NCI-H1048 (cell line): ENCODE measurements at regions not wholly inside any gene's neighbourhood (a gene's known extent, or its start where the extent isn't known, plus 50 kb on each side); places are given as distances from the start of the nearest gene placed in this dataset.

ENCODE experiments used
- DNase-seq: peaks from one replicate; lab custom pipeline; 2025; lab: John Stamatoyannopoulos, UW

- no peak for DNase-seq
Observed at GRCh38 chr2:103103678-103104077, 341.8 kb downstream of the TMEM182 start.

- DNase-seq = no peak
Observed at GRCh38 chr2:103119352-103119751, 357.5 kb downstream of the TMEM182 start.

- no peak for DNase-seq
Observed at GRCh38 chr2:103121106-103121505, 359.3 kb downstream of the TMEM182 start.

- DNase-seq = no peak
Observed at GRCh38 chr2:103123516-103123915, 361.7 kb downstream of the TMEM182 start.

- no peak for DNase-seq
Observed at GRCh38 chr2:103130857-103131256, 369.0 kb downstream of the TMEM182 start.

GRCh38 chr2:103132536-103133217 lies 370.8 kb downstream of the TMEM182 start:
- no peak for DNase-seq

GRCh38 chr2:103135679-103136078 lies 373.8 kb downstream of the TMEM182 start:
- no peak for DNase-seq

- DNase-seq = no peak
Observed at GRCh38 chr2:103138123-103138901, 376.5 kb downstream of the TMEM182 start.

- DNase-seq = no peak
Observed at GRCh38 chr2:103139628-103140268, 377.9 kb downstream of the TMEM182 start.

- no peak for DNase-seq
Observed at GRCh38 chr2:103144837-103145236, 383.0 kb downstream of the TMEM182 start.

GRCh38 chr2:103145739-103146138 lies 383.9 kb downstream of the TMEM182 start:
- no peak for DNase-seq

GRCh38 chr2:103151046-103151445 lies 389.2 kb downstream of the TMEM182 start:
- DNase-seq = no peak

- no peak for DNase-seq
Observed at GRCh38 chr2:103152556-103152955, 390.7 kb downstream of the TMEM182 start.

- no peak for DNase-seq
Observed at GRCh38 chr2:103153580-103154284, 391.9 kb downstream of the TMEM182 start.

- DNase-seq = no peak
Observed at GRCh38 chr2:103155308-103155707, 393.5 kb downstream of the TMEM182 start.

GRCh38 chr2:103159018-103159417 lies 397.2 kb downstream of the TMEM182 start:
- DNase-seq = no peak

GRCh38 chr2:103161456-103162289 lies 399.8 kb downstream of the TMEM182 start:
- peak; percentile 34 for DNase-seq

GRCh38 chr2:103164748-103165147 lies 402.9 kb downstream of the TMEM182 start:
- no peak for DNase-seq

- no peak for DNase-seq
Observed at GRCh38 chr2:103165836-103166235, 404.0 kb downstream of the TMEM182 start.

GRCh38 chr2:103166456-103167324 lies 404.9 kb downstream of the TMEM182 start:
- DNase-seq = no peak
